Endodermal cell (in vitro differentiated cells): ENCODE measurements at regions not wholly inside any gene's neighbourhood (a gene's known extent, or its start where the extent isn't known, plus 50 kb on each side); places are given as distances from the start of the nearest gene placed in this dataset.

Source experiments
- DNase-seq: peaks from one replicate; pipeline ENCODE4 v3.0.0-alpha.2; 2017
- H3K27ac ChIP-seq: 2 replicates; pipeline ENCODE4 v1.5.1; 2013; ENCODE audit warnings: mild to moderate bottlenecking, low read depth, low read length, moderate library complexity
- H3K27me3 ChIP-seq: 2 replicates; pipeline ENCODE4 v1.6.1; 2013; ENCODE audit warnings: mild to moderate bottlenecking, low read length, moderate library complexity; ENCODE audit not compliant: insufficient read depth, control insufficient read depth, poor library complexity, severe bottlenecking
- H3K36me3 ChIP-seq: 2 replicates; pipeline ENCODE4 v1.7.0; 2013; ENCODE audit warnings: mild to moderate bottlenecking, low read length, moderate library complexity; ENCODE audit not compliant: control insufficient read depth, insufficient read depth
- H3K4me1 ChIP-seq: one replicate; pipeline ENCODE4 v1.7.0; 2013; ENCODE audit warnings: low read length; ENCODE audit not compliant: control insufficient read depth, insufficient read depth
- H3K4me3 ChIP-seq: 2 replicates; pipeline ENCODE4 v1.5.1; 2013; ENCODE audit warnings: mild to moderate bottlenecking, low read length, moderate library complexity
- H3K9ac ChIP-seq: 2 replicates; pipeline ENCODE4 v1.6.1; 2013; ENCODE audit warnings: mild to moderate bottlenecking, low read length, moderate library complexity; ENCODE audit not compliant: poor library complexity, severe bottlenecking; ENCODE audit errors: extremely low read depth
- H3K9me3 ChIP-seq: 2 replicates; pipeline ENCODE4 v1.6.1; 2013; ENCODE audit warnings: mild to moderate bottlenecking, low read length, moderate library complexity; ENCODE audit not compliant: control insufficient read depth
- H3K27ac Mint-ChIP-seq: 2 replicates; pipeline ENCODE4 v1.8.0; 2020; ENCODE audit warnings: mixed read lengths
- H3K27me3 Mint-ChIP-seq: 2 replicates; pipeline ENCODE4 v1.8.0; 2021; ENCODE audit warnings: mild to moderate bottlenecking, mixed read lengths; ENCODE audit not compliant: insufficient read depth
- H3K36me3 Mint-ChIP-seq: 2 replicates; pipeline ENCODE4 v1.8.0; 2020; ENCODE audit warnings: low read depth, mixed read lengths
- H3K4me1 Mint-ChIP-seq: 2 replicates; pipeline ENCODE4 v1.8.0; 2020; ENCODE audit warnings: mixed read lengths
- H3K4me3 Mint-ChIP-seq: 2 replicates; pipeline ENCODE4 v1.8.0; 2020; ENCODE audit warnings: mild to moderate bottlenecking, moderate library complexity, mixed read lengths
- H3K9me3 Mint-ChIP-seq: 2 replicates; pipeline ENCODE4 v1.8.0; 2020; ENCODE audit warnings: mild to moderate bottlenecking, mixed read lengths
- WGBS, 2 experiments: methylation state at CpG; one replicate each; pipeline versions ENCODE4 v1.1.5 to v1.1.7; 2013; ENCODE audit warnings: missing lambda C conversion rate in 2 of 2, mixed read lengths in 1 of 2; ENCODE audit not compliant: insufficient coverage in 1 of 2, insufficient read length in 1 of 2; 5-methylcytosine and 5-hydroxymethylcytosine counted together
- TF ChIP-seq, protein P1 (sequence below): fragments of 200-600 bp; sonication (generic); conservative IDR thresholded peaks from 2 replicates; pipeline ENCODE4 v1.5.0; 2021; ENCODE audit warnings: antibody characterized with exemption, mild to moderate bottlenecking

DNA sequence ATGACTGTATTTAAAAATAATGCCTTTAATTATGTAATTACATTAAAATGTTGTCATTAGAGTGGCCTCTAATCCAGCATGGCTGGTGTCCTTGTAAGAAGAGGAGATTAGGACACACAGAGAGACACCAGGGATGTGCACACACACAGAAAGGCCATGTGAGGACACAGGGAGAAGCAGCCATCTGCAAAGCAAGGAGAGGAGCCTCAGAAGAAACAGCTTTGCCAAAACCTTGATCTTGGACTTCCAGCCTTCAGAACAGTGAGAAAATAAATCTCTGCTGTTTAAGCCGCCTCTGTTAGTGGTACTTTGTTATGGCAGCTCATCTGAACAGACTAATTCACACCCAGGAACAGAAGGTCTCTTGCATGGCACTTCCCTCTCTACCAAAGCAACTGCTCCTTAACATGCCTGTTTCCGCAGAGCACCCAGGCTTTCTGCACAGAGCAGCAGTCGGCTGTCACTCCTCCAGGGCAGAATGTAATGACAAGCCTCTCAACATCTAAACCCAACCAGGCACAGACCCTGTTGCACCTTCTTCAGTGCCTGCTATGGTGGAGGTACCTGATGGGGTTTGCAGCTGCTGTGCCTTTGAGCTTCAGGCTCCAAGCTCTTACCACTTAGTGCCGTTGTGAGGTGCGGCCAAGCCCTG is 377.7 kb downstream of the TDRD15 start:
- Mint-ChIP-seq H3K4me1 (peaks cover 22% of the 10 kb centered on the region), H3K36me3 (no peaks in the 10 kb centered on the region), H3K9me3 (no peaks in the 10 kb centered on the region), H3K27ac (peak overlapping the region; percentile 45), H3K27me3 (no peaks in the 10 kb centered on the region), H3K4me3 (no peak overlapping the region)
- no peak for DNase-seq
- Histone ChIP-seq H3K4me3 (no peak overlapping the region), H3K4me1 (peaks cover 4% of the 10 kb centered on the region), H3K36me3 (no peaks in the 10 kb centered on the region), H3K27ac (no peak overlapping the region), H3K9me3 (no peaks in the 10 kb centered on the region), H3K27me3 (no peaks in the 10 kb centered on the region), H3K9ac (no peak overlapping the region)
- WGBS, 2 experiments: 86 to 93% methylated on average over 2 to 5 of the region's 5 CpGs
- TF ChIP-seq, protein P1, sequence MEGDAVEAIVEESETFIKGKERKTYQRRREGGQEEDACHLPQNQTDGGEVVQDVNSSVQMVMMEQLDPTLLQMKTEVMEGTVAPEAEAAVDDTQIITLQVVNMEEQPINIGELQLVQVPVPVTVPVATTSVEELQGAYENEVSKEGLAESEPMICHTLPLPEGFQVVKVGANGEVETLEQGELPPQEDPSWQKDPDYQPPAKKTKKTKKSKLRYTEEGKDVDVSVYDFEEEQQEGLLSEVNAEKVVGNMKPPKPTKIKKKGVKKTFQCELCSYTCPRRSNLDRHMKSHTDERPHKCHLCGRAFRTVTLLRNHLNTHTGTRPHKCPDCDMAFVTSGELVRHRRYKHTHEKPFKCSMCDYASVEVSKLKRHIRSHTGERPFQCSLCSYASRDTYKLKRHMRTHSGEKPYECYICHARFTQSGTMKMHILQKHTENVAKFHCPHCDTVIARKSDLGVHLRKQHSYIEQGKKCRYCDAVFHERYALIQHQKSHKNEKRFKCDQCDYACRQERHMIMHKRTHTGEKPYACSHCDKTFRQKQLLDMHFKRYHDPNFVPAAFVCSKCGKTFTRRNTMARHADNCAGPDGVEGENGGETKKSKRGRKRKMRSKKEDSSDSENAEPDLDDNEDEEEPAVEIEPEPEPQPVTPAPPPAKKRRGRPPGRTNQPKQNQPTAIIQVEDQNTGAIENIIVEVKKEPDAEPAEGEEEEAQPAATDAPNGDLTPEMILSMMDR: no peak

- Histone ChIP-seq H3K4me1 (no peaks in the 10 kb centered on the region), H3K9ac (no peak overlapping the region), H3K27me3 (no peaks in the 10 kb centered on the region), H3K27ac (no peak overlapping the region), H3K9me3 (no peaks in the 10 kb centered on the region), H3K4me3 (no peak overlapping the region), H3K36me3 (no peaks in the 10 kb centered on the region)
- Mint-ChIP-seq H3K9me3 (peaks cover 2% of the 10 kb centered on the region), H3K4me3 (no peak overlapping the region), H3K4me1 (no peaks in the 10 kb centered on the region), H3K27ac (no peak overlapping the region), H3K36me3 (no peaks in the 10 kb centered on the region), H3K27me3 (no peaks in the 10 kb centered on the region)
- DNase-seq: no peak
- TF ChIP-seq, protein P1: no peak
- 94% methylated on average over 1 of the region's 1 CpG; no CpG with 5 or more reads in 1 of the 2 experiments for WGBS, 2 experiments
Measured at GRCh38 chr2:21515903-21516302, 392.1 kb downstream of the TDRD15 start.

DNA sequence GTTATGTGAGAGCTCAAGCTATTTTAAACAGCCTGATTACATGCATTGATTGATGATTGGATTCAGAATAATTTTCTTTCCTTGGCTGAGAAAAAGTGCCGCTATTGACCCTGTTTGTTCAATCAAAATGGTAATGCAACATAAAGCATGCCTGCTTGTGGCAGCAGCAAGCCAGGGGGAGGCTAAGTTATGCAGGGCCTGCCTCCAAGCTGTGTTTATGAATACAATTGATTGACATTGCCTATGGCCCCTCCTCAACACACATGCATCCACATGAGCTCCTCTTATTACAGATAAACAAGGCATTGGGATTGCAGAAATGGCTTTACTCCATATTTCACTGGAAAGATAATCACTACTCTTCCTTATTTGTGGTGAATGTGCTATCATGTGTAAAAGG is 395.6 kb downstream of the TDRD15 start:
- H3K27ac Mint-ChIP-seq: no peak overlapping the region
- Histone ChIP-seq H3K9me3 (no peaks in the 10 kb centered on the region), H3K9ac (no peak overlapping the region), H3K36me3 (no peaks in the 10 kb centered on the region), H3K4me1 (no peaks in the 10 kb centered on the region), H3K27ac (no peak overlapping the region), H3K4me3 (no peak overlapping the region), H3K27me3 (no peaks in the 10 kb centered on the region)
- DNase-seq: no peak
- TF ChIP-seq, protein P1: no peak
- no peaks in the 10 kb centered on the region for H3K27me3 Mint-ChIP-seq
- peaks cover 12% of the 10 kb centered on the region for H3K9me3 Mint-ChIP-seq
- no peak overlapping the region for H3K4me3 Mint-ChIP-seq
- H3K4me1 Mint-ChIP-seq: no peaks in the 10 kb centered on the region
- no peaks in the 10 kb centered on the region for H3K36me3 Mint-ChIP-seq
- WGBS, 2 experiments: 85 to 100% methylated on average over 1 of the region's 1 CpG
